Hypothalamus (tissue), 51 donors: ENCODE measurements at regions not wholly inside any gene's neighbourhood (a gene's known extent, or its start where the extent isn't known, plus 50 kb on each side); places are given as distances from the start of the nearest gene placed in this dataset.
A peak's percentile ranks its signal among the peaks of the same experiment; 100 is the strongest.
"Not testable (repeated sequence)": the region's sequence is repeated elsewhere in the genome, so short reads cannot be mapped to it uniquely, and the experiment has no call there.

Experiments used
- DNase-seq, 51 donors: peaks; one replicate each; lab custom pipeline; 2025; lab: John Stamatoyannopoulos, UW

- peak in 44 of 51 donors; percentile 4 to 78 (median 31) for DNase-seq
Observed at GRCh38 chr7:45259966-45260646, 102.5 kb downstream of the RAMP3 start.

GRCh38 chr7:45267262-45267661 is 109.7 kb downstream of the RAMP3 start:
- no peak for DNase-seq

- no peak for DNase-seq
Observed at GRCh38 chr7:45268013-45268412, 110.4 kb downstream of the RAMP3 start.

- no peak for DNase-seq
Observed at GRCh38 chr7:45269192-45269591, 111.6 kb downstream of the RAMP3 start.

GRCh38 chr7:45278763-45279398 is 121.3 kb downstream of the RAMP3 start:
- DNase-seq: peak in 1 of 51 donors; percentile 48

GRCh38 chr7:45289611-45290010 is 132.0 kb downstream of the RAMP3 start:
- DNase-seq: not testable (repeated sequence)

GRCh38 chr7:45290880-45291279 is 133.3 kb downstream of the RAMP3 start:
- DNase-seq: no peak

GRCh38 chr7:45292481-45292880 is 134.9 kb downstream of the RAMP3 start:
- no peak for DNase-seq

GRCh38 chr7:45293295-45293942 is 135.8 kb downstream of the RAMP3 start:
- no peak for DNase-seq

- DNase-seq: no peak
Observed at GRCh38 chr7:45294559-45294958, 137.0 kb downstream of the RAMP3 start.

- no peak for DNase-seq
Observed at GRCh38 chr7:45295222-45295621, 137.6 kb downstream of the RAMP3 start.

- DNase-seq: no peak
Observed at GRCh38 chr7:45296748-45297147, 139.2 kb downstream of the RAMP3 start.

- DNase-seq: no peak
Observed at GRCh38 chr7:45306752-45307305, 149.2 kb downstream of the RAMP3 start.

GRCh38 chr7:45311597-45311996 is 154.0 kb downstream of the RAMP3 start:
- DNase-seq: no peak

- DNase-seq: not testable (repeated sequence)
Observed at GRCh38 chr7:45315512-45315911, 157.9 kb downstream of the RAMP3 start.

- DNase-seq: no peak
Observed at GRCh38 chr7:45324683-45325237, 167.2 kb downstream of the RAMP3 start.

GRCh38 chr7:45325378-45325777 is 167.8 kb downstream of the RAMP3 start:
- no peak for DNase-seq

- no peak for DNase-seq
Observed at GRCh38 chr7:45328403-45328981, 170.9 kb downstream of the RAMP3 start.

GRCh38 chr7:45331563-45331962 is 174.0 kb downstream of the RAMP3 start:
- DNase-seq: no peak

- DNase-seq: not testable (repeated sequence)
Observed at GRCh38 chr7:45335024-45335423, 177.4 kb downstream of the RAMP3 start.

- no peak for DNase-seq
Observed at GRCh38 chr7:45342236-45342635, 184.6 kb downstream of the RAMP3 start.
